ENCODE measurements at regions not wholly inside any gene's neighbourhood (a gene's known extent, or its start where the extent isn't known, plus 50 kb on each side); places are given as distances from the start of the nearest gene placed in this dataset.
"Not testable (repeated sequence)": the region's sequence is repeated elsewhere in the genome, so short reads cannot be mapped to it uniquely, and the experiment has no call there.

DNA sequence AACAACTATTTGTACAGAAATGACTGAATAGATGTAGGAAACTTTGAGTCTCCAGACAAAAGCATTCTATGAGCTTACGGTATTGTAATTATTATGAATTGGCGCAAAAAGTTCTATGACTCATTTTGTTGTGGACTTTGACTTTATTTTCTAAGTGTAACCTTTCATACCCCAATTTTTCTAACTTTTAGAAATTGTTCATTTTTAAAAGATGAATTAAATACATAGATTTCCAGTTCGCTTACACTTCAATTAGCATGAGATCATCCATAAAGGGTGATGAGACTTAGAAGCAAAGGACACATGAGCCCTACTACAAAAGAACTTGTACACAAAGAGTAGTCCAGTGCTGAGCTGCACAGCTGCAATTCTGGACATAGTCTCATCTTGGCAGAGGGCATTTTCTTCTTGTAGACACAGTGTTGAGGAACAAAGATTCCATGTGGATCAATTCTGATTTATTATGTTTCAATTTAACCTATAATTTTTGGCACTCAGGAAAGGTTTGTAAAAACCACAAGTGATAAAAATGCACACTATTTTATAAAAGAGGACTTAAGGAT lies 431.1 kb downstream of the LRRIQ3 start:
- DNase-seq: peak; percentile 33

DNA sequence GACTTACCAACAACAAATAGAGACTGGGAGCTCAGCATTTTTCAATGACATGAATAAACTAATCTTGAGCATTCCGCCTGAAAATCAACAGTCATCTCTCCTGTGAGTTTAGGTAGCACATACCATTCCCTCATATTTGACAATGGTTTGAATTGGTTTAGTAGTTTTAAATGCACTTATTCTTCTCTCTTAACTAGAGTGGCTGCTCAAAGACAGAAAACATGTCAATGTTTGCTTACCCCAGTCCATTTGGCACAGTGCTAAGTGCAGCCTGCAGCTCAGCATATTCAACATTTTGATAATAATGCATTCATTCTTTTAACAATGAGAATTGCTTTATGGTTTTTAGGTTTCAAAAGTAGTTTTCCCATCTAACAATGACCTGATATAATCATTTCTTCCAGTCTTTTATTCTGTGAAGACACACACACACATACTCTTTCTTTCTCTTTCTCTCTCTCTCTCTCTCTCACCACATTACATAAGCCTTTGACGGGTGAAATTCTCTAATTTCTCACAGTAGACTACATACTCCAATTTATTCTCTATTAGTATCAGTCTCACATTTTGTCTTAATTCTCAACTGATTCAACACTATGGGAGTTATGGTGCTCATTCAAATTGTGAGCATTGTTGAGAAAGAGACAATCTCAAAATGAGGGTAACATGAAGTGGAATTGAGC lies 432.3 kb downstream of the LRRIQ3 start:
- DNase-seq: no peak

GRCh38 chr1:73761559-73761958 lies 436.4 kb downstream of the LRRIQ3 start:
- DNase-seq: no peak

DNA sequence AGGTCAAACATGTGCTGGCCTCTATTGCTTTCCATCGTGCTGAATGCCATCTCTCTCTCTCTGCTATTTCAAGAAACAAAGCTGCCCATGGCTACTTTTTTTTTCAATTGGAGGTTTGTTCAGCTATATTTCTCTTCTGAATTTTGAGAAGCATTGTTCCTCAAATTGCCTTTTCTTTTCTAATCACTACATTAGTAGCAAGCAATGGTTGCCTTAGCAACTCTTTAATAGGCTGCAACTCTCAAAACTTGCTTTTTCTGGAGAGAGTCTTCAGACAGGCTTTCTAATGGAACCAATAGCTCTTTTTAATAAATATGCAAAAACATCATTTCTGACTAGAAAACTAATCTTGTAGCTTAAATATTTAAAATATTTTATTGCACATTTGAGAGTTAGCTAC lies 439.0 kb downstream of the LRRIQ3 start:
- no peak for DNase-seq

GRCh38 chr1:73756817-73757216 lies 441.2 kb downstream of the LRRIQ3 start:
- no peak for DNase-seq

GRCh38 chr1:73755649-73756048 lies 442.3 kb downstream of the LRRIQ3 start:
- peak; percentile 32 for DNase-seq

DNA sequence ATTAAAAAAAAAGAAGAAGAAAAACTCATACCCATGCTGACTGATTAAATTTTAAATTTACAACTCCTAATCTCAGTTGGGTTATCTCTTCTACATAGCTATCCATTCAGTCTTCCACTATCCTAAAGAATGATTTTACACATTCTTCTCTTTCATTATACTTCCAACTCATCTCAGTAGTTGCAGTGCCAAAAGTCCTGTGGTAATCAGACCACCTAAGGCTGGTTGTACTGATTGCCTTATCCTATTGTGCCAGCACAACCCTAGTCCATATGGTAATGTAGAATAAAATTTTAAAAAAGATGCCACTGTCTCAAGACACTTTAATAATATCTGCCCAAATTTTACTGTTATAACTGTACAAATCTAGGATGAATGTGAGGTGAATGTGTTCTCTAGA lies 448.0 kb downstream of the LRRIQ3 start:
- no peak for DNase-seq

GRCh38 chr1:73744985-73745384 lies 453.0 kb downstream of the LRRIQ3 start:
- DNase-seq: peak; percentile 12

DNA sequence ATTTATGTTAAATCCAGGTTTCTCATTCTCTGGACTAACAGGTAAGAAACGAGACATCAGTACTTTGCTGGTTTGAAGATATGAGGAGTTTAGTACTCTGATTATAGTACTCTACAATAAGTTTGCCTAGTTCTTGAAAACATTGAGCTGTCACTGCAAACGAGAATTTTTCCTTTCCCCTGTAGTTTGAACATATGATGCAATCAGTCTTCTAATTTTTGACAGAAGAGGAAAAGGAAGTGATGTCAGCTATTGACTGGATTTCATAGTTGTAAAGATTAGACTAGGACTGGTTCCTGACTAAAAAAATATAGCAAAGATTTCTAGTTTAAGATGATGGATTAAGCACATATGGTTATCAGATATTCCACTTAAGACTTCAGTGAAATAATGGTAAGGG lies 461.9 kb downstream of the LRRIQ3 start:
- DNase-seq: no peak

GRCh38 chr1:73727036-73727435 lies 470.9 kb downstream of the LRRIQ3 start:
- no peak for DNase-seq

- DNase-seq: no peak
These were observed 475.9 kb downstream of the LRRIQ3 start for GRCh38 chr1:73722055-73722454.

DNA sequence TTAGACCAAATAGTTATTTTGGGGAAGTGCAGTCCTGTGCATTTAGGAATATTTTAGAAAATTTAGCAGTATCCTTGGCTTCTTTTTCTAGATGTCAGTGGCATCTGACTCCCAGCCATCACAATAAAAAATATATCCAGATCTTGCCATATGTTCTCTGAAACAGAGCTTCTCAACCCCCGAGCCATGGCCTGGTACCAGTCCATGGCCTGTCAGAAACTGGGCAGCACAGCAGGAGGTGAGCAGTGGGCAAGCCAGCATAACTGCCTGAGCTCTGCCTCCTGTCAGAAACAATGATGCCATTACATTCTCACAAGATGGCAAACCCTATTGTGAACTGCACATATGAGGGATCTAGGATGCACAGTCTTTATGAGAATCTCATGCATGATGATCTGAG lies 480.0 kb downstream of the LRRIQ3 start:
- no peak for DNase-seq

- DNase-seq: no peak
These were observed 486.9 kb downstream of the LRRIQ3 start for GRCh38 chr1:73711089-73711488.

DNA sequence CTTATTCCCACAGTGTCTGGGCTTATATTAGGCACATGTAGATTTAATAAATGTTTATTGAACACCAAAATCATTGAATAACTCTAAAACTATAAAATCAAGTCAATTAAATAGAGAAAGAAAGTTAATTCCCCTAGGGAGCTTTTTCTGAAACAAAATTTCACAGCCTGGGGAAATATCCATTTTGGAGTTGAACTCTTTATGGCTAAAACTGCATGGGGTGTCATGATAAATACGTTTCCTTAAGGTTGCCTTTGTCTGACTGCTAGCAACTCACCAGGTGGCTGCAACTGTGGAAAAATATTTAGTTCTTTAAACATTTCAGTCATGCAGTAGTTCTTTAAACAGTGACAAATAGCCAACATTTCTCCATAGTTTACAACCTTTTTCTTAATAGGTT lies 496.1 kb downstream of the LRRIQ3 start:
- DNase-seq: no peak

GRCh38 chr1:73676186-73676585 lies 521.8 kb downstream of the LRRIQ3 start:
- no peak for DNase-seq

GRCh38 chr1:73674945-73675561 lies 522.9 kb downstream of the LRRIQ3 start:
- DNase-seq: peak; percentile 70

DNA sequence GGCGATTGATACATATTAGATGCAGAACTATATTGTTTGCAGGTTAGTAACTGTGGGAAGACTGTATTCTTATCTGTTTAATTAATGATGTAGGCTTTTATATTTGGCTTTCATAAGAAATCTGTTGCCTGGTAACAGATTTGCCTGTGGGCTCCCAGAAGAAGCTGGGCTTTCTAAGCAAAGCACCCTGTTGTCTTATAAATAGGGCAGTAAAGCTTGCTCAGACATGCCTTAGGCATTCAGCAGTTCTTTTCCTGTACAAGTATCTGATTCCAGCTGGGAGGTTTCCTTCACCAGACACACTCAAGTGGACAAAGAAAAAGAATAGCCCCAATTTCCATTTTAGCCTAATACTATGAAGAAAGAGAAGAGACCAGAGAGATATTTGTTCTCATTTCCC lies 524.0 kb downstream of the LRRIQ3 start:
- DNase-seq: no peak

GRCh38 chr1:73671530-73671929 lies 526.4 kb downstream of the LRRIQ3 start:
- no peak for DNase-seq

DNA sequence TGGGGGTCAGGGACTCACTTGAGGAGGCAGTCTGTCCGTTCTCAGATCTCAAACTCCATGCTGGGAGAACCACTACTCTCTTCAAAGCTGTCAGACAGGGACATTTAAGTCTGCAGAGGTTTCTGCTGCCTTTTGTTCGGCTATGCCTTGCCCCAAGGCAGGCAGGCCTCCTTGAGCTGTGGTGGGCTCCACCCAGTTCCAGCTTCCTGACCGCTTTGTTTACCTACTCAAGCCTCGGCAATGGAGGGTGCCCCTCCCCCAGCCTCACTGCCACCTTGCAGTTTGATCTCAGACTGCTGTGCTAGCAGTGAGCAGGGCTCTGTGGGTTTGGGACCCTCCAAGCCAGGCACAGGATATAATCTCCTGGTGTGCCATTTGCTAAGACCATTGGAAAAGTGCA lies 530.0 kb downstream of the LRRIQ3 start:
- not testable (repeated sequence) for DNase-seq

- no peak for DNase-seq
These were observed 535.5 kb downstream of the LRRIQ3 start for GRCh38 chr1:73662526-73662925.

DNA sequence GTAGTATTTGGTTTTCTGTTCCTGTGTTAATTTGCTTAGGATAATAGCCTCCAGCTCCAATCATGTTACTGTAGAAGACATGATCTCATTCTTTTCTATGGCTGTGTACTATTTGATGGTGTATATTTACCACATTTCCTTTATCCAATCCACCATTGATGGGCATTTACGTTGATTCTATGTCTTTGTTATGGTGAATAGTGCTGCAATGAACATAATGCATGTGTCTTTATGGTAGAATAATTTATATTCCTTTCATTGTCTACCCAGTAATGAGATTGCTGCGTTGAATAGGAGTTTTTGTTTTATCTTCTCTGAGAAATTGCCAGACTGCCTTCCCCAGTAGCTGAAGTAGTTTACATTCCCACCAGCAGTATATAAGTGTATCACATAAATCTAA lies 538.8 kb downstream of the LRRIQ3 start:
- DNase-seq: peak; percentile 15

DNA sequence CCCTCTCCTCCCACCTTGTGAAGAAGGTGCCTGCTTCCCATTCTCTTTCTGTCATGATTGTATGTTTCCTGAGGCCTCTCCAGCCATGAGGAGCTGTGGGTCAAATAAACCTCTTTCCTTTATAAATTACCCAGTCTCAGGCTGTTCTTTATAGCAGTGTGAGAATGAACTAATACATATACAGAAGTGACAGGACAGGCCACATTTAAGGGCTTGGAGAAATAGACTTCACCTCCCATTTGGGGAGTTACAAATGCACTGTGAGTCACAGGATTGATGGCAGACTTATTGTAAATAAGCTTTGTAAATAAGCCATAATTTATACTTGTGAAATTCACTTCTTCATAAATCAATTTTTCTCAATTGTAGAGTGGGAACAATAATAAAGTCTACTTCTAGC lies 543.3 kb downstream of the LRRIQ3 start:
- DNase-seq: no peak

GRCh38 chr1:73644198-73644597 lies 553.8 kb downstream of the LRRIQ3 start:
- no peak for DNase-seq

DNA sequence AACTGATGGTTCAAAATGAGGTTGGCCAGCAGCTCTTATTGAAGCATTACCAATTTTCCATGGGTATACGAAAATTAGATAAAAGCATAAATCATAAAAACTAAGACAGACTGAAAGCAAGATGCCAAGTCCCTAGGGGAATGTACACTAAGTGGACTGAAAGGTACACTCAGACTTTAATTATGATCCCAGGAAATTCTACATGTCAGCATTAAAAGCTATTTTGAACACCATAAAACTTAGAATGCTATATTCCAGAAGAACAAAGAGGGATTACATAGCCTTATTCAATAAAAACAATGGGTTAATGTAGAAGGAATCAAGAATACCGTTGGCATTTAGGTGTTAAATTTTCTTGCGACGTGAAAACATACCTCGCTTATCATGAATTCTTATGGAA lies 558.5 kb downstream of the LRRIQ3 start:
- no peak for DNase-seq

DNA sequence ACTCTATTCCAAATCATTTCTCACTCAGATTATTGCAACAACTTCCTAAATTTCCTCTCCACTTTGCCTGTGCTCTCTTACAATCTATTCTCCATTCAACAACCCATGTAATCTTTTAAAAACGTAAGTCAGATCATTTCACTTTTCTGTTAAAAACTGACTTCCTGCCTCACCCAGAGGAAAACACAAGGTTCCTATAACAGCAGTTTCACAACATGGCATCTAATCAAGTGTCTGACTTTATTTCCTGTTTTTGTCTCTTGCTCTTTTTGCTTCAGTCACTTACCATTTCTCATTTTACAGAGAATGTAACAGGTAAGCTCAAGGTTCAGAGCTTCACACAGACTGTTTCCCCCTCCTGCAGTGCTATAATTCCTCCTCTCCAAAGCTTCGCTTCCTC lies 560.7 kb downstream of the LRRIQ3 start:
- no peak for DNase-seq

All from DMS53 (cell line).